SU-DHL-6 (cell line): ENCODE measurements at regions not wholly inside any gene's neighbourhood (a gene's known extent, or its start where the extent isn't known, plus 50 kb on each side); places are given as distances from the start of the nearest gene placed in this dataset.
"Not testable (repeated sequence)": the region's sequence is repeated elsewhere in the genome, so short reads cannot be mapped to it uniquely, and the experiment has no call there.

Experiments used
- H2AFZ ChIP-seq: fragments of 200-600 bp; sonication (generic); 2 replicates; pipeline ENCODE4 v1.6.1; 2014; ENCODE audit warnings: low read depth, mild to moderate bottlenecking, moderate library complexity, mixed read lengths, antibody characterized with exemption, low read length; ENCODE audit not compliant: severe bottlenecking
- H3F3A ChIP-seq: fragments of 200-600 bp; shearing (Covaris generic); 2 replicates; pipeline ENCODE4 v1.6.0; 2016; ENCODE audit warnings: antibody characterized with exemption, mild to moderate bottlenecking; ENCODE audit not compliant: insufficient read depth
- H3K27ac ChIP-seq: fragments of 200-600 bp; sonication (generic); 2 replicates; pipeline ENCODE4 v1.5.1; 2016; ENCODE audit warnings: low read depth, mild to moderate bottlenecking, low read length, moderate library complexity, mixed read lengths
- H3K27me3 ChIP-seq: fragments of 200-600 bp; sonication (generic), shearing (Covaris generic); 2 replicates; pipeline ENCODE4 v1.6.0; 2014; ENCODE audit warnings: mild to moderate bottlenecking, low read length
- H3K36me3 ChIP-seq: fragments of 200-600 bp; sonication (generic); 2 replicates; pipeline ENCODE4 v1.6.1; 2014; ENCODE audit warnings: mild to moderate bottlenecking, low read length, mixed read lengths
- H3K4me2 ChIP-seq: fragments of 300-600, 200-600 bp; shearing (Covaris generic), sonication (generic); 2 replicates; pipeline ENCODE4 v1.6.0; 2014; ENCODE audit warnings: low read length, low read depth, mild to moderate bottlenecking; ENCODE audit not compliant: poor library complexity, severe bottlenecking
- H3K4me3 ChIP-seq: fragments of 200-600 bp; sonication (generic); 2 replicates; pipeline ENCODE4 v1.5.1; 2014; ENCODE audit warnings: antibody characterized with exemption, low read length, mild to moderate bottlenecking, mixed read lengths; ENCODE audit not compliant: insufficient read depth, poor library complexity, severe bottlenecking
- H3K79me2 ChIP-seq: fragments of 200-600 bp; sonication (generic); 2 replicates; pipeline ENCODE4 v1.6.1; 2014; ENCODE audit warnings: mild to moderate bottlenecking, low read length, moderate library complexity; ENCODE audit not compliant: insufficient read depth
- H3K9ac ChIP-seq: fragments of 200-600 bp; sonication (generic); 2 replicates; pipeline ENCODE4 v1.7.0; 2014; ENCODE audit warnings: mild to moderate bottlenecking, low read length
- H3K9me2 ChIP-seq: fragments of 200-600 bp; sonication (generic); replicated peaks from 2 replicates; pipeline ENCODE4 v1.6.1; 2014; ENCODE audit warnings: low read length; ENCODE audit not compliant: insufficient read depth
- H3K9me3 ChIP-seq: fragments of 200-600 bp; sonication (generic); 2 replicates; pipeline ENCODE4 v1.6.1; 2014; ENCODE audit warnings: low read length, mixed read lengths; ENCODE audit not compliant: insufficient read depth
- H4K20me1 ChIP-seq: fragments of 200-600 bp; sonication (generic); 2 replicates; pipeline ENCODE4 v1.6.1; 2014; ENCODE audit warnings: low read depth, mild to moderate bottlenecking, antibody characterized with exemption, low read length, moderate library complexity, mixed read lengths

DNA sequence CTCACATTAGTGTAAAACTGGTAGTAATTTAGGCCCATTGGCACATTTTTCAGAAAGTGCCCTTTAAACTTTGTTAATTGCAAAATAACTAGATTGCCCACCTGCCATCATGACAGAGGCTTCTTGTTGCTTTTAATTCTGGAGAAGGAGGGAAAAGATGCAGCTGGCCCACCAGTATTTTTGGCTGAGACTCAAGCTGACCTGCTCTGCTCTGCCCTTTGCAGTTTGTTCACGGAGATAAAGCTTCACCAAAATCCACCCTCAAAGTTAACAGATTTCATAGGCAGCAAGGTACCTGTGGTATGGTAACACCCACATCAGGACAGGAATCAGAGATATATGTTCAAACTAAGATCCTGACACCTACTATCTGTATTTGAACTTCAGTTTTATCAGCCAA, 170.2 kb upstream of the OR4C13 start:
- not testable (repeated sequence) for H3K9me3 ChIP-seq, H3K79me2 ChIP-seq, H3K4me2 ChIP-seq, H2AFZ ChIP-seq, H3K36me3 ChIP-seq, H3K9me2 ChIP-seq, H3F3A ChIP-seq, H3K27me3 ChIP-seq, H3K9ac ChIP-seq, H3K4me3 ChIP-seq, H3K27ac ChIP-seq, H4K20me1 ChIP-seq

DNA sequence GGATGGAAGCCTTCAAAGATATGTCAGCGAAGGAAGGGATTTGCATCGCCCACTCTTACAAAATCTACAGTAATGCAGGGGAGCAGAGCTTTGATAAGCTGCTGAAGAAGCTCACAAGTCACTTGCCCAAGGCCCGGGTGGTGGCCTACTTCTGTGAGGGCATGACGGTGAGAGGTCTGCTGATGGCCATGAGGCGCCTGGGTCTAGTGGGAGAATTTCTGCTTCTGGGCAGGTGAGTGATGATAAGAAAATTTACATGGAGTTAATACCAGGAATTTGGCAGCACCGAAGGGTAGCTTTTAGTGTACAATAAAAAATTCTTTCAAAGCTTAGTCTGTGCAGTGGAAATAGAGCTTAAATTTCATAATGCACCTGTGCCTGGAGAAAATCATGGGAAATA, 168.3 kb upstream of the OR4C13 start:
- H3F3A ChIP-seq, H3K36me3 ChIP-seq, H3K27ac ChIP-seq, H3K79me2 ChIP-seq, H4K20me1 ChIP-seq, H2AFZ ChIP-seq, H3K4me3 ChIP-seq, H3K9ac ChIP-seq, H3K4me2 ChIP-seq, H3K27me3 ChIP-seq, H3K9me2 ChIP-seq, H3K9me3 ChIP-seq: not testable (repeated sequence)

DNA sequence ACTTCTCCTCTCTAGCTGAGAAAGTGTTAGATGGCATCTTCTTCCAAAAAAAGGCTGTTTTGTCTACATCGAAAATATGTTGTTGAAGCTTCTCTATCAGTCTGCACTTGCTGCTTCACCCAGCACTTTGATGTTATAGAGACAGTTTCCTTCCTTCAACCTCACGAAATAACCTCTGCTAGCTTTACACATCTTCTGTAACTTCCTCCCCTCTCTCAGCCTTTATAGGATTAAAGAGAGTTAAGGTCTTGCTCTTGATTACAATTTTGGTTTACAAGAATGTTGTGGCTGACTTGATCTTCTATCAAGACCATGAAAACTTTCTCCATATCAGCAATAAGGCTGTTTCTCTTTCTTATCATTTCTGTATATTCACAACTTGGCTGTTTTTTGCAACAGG, 162.4 kb upstream of the OR4C13 start:
- not testable (repeated sequence) for H3K36me3 ChIP-seq, H3K4me2 ChIP-seq, H3K27ac ChIP-seq, H3F3A ChIP-seq, H2AFZ ChIP-seq, H3K9me3 ChIP-seq, H3K4me3 ChIP-seq, H3K9ac ChIP-seq, H3K9me2 ChIP-seq, H3K79me2 ChIP-seq, H3K27me3 ChIP-seq, H4K20me1 ChIP-seq

DNA sequence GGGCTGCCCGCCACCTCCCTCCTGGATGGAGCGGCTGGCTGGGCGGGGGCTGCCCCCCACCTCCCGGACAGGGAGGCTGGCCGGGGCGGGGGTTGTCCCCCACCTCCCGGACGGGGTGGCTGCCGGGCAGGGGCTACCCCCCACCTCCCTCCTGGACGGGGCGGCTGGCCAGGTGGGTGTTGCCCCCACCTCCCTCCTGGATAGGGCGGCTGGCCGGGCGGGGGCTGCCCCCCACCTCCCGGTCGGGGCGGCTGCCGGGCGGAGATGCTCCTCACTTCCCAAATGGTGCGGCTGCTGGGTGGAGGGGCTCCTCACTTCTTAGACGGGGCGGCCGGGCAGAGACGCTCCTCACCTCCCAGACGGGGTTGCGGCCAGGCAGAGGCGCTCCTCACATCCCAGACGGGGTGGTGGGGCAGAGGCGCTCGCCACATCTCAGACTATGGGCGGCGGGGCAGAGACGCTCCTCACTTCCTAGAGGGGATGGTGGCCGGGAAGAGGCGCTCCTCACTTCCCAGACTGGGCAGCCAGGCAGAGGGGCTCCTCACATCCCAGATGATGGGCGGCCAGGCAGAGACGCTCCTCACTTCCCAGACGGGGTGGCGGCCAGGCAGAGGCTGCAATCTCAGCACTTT, 153.9 kb upstream of the OR4C13 start:
- H3K9me3 ChIP-seq, H3K4me3 ChIP-seq, H3K9ac ChIP-seq, H2AFZ ChIP-seq, H3K27ac ChIP-seq, H4K20me1 ChIP-seq, H3K36me3 ChIP-seq, H3K27me3 ChIP-seq, H3K4me2 ChIP-seq, H3K9me2 ChIP-seq, H3F3A ChIP-seq, H3K79me2 ChIP-seq: not testable (repeated sequence)

DNA sequence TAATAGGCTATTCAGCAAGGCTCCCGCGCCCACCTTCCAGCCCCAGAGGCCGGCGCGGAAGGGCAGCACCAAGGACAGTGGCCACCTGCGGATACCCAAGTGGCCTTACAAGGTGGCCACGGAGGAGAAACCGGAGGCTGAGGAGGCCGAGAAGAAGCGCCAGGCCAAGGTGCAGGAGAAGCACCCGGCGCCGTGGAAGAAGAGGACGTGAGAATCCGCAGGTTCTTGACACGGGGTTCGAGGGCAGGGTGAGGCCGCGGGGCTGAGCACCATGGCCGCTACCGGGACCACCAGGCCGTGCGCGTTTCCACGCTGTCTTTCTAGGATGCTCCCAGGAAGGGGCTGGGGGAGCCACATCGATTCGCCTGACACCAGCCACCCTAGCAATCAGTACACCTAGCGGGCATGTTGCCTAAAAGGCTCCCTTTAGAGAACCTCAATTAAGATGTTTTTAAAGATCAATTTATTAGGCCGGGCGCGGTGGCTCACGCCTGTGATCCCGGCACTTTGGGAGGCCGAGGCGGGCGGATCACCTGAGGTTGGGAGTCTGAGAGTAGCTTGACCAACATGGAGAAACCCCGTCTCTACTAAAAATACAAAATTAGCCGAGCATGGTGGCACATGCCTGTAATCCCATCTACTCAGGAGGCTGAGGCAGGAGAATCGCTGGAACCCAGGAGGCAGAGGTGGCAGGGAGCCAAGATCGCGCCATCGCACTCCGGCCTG, 134.3 kb upstream of the OR4C13 start:
- not testable (repeated sequence) for H3K36me3 ChIP-seq, H3K9me2 ChIP-seq, H3K79me2 ChIP-seq, H4K20me1 ChIP-seq, H3K4me2 ChIP-seq, H3F3A ChIP-seq, H3K9ac ChIP-seq, H3K4me3 ChIP-seq, H3K27ac ChIP-seq, H3K27me3 ChIP-seq, H3K9me3 ChIP-seq, H2AFZ ChIP-seq

DNA sequence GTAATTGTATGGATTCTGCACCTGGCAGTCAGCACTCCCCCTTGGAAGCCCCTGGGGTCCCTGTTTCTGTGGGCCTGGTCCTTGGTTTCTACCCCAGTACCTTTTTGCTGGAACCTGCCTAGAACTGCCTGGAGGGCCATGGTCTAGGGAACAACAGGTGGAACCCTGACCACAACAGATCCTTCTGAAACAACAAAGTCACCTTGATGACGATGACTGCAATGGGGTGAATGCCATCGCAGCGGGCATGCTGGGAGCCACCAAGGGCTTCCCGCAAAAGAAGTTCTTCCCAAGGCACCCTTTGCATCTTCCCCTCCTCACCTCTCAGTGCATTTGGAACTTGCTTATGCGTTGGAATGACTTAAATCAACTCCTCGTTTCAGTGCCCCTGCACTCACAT, 129.0 kb upstream of the OR4C13 start:
- not testable (repeated sequence) for H3K27ac ChIP-seq, H3K4me3 ChIP-seq, H3K36me3 ChIP-seq, H3K9ac ChIP-seq, H3K9me2 ChIP-seq, H3F3A ChIP-seq, H3K9me3 ChIP-seq, H3K79me2 ChIP-seq, H4K20me1 ChIP-seq, H2AFZ ChIP-seq, H3K4me2 ChIP-seq, H3K27me3 ChIP-seq

DNA sequence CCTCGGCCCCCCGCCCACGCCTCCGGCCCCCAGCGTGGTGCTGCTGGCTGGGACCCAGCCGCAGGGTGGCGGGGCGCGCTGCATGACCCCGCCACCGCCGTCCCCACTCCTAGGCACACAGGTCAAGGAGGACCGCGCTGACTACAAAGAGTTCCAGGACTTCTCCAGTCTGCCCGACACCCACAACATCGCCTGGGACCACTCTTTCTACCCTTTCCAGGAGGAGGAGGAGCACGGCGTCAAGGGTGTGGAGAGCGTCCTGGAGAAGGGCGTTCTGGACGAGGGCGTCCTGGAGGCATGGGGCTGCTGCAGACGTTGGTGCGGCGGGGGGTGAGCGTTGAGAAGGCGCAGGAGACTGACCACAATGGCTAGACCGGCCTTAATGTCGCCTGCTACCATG, 101.7 kb upstream of the OR4C13 start:
- H3K27me3 ChIP-seq, H3K9me2 ChIP-seq, H3F3A ChIP-seq, H3K9ac ChIP-seq, H4K20me1 ChIP-seq, H3K27ac ChIP-seq, H3K36me3 ChIP-seq, H3K4me2 ChIP-seq, H3K79me2 ChIP-seq, H2AFZ ChIP-seq, H3K9me3 ChIP-seq, H3K4me3 ChIP-seq: not testable (repeated sequence)
